ENCODE measurements at regions not wholly inside any gene's neighbourhood (a gene's known extent, or its start where the extent isn't known, plus 50 kb on each side); places are given as distances from the start of the nearest gene placed in this dataset.

- TF ChIP-seq E2F8 (IDR thresholded peaks at IDR 0.05; ENCODE audit: low read depth, partially characterized antibody) (no peak), ASH2L (IDR thresholded peaks at IDR 0.05; ENCODE audit: borderline replicate concordance, low read depth) (no peak)
These were observed 415.4 kb downstream of the TTLL7 start (continued) for GRCh38 chr1:83583351-83584014.

GRCh38 chr1:83581747-83582146, 417.2 kb downstream of the TTLL7 start:
- no peak overlapping the region for H3K9ac ChIP-seq (ENCODE audit: control insufficient read depth, insufficient read depth, low read length)
- no peaks in the 10 kb centered on the region for H3K79me2 ChIP-seq (ENCODE audit: control insufficient read depth, insufficient read depth, low read length)
- WGBS (ENCODE audit: insufficient coverage, insufficient replicate concordance, low lambda C conversion rate, missing lambda C conversion rate), result 41% methylated on average over 7 of the region's 8 CpGs
- intact Hi-C loops (cut with micrococcal nuclease; ENCODE audit: unreplicated experiment), result loop anchor here (10.0 kb wide), 1 partner anchor 807 kb away; no protein-coding TSS in a partner anchor
- ChIA-PET RAD21 (ENCODE audit: unreplicated experiment) (no interaction called here), POLR2A (no interaction called here), CTCF (no interaction called here), SMC1A (ENCODE audit: uncharacterized antibody, unreplicated experiment) (no interaction called here)
- H2AFZ ChIP-seq (ENCODE audit: control insufficient read depth, low read depth, low read length), result no peak overlapping the region
- no peaks in the 10 kb centered on the region for H3K4me1 ChIP-seq (ENCODE audit: control insufficient read depth, insufficient read depth, low read length)
- no peak for FAIRE-seq
- H3K9me3 ChIP-seq (replicated peaks; ENCODE audit: control insufficient read depth, insufficient read depth, low read length), result peaks cover 7% of the 10 kb centered on the region; the same call in 2 of the 3 replicates
- no peak for ATAC-seq
- in situ Hi-C loops (cut with MboI), result no loop called here
- DNase-seq (ENCODE audit: low read depth, low spot score), result no peak
- no peak overlapping the region for H3K4me2 ChIP-seq (ENCODE audit: control insufficient read depth, insufficient read depth)
- BruUV-seq (replicated peaks), result no TSS peak
- H4K20me1 ChIP-seq (ENCODE audit: control insufficient read depth, insufficient read depth), result no peaks in the 10 kb centered on the region
- H3K27ac ChIP-seq (ENCODE audit: control insufficient read depth, insufficient read depth), result no peak overlapping the region
- no peaks in the 10 kb centered on the region for H3K27me3 ChIP-seq (replicated peaks in 1 of 2; ENCODE audit: control insufficient read depth in 2 of 2, insufficient read depth in 2 of 2, low read length in 1 of 2)
- H3K4me3 ChIP-seq, result no peak overlapping the region
- H3K36me3 ChIP-seq (ENCODE audit: control insufficient read depth in 2 of 2, insufficient read depth in 2 of 2, low read length in 1 of 2), result no peaks in the 10 kb centered on the region
- TF ChIP-seq ZZZ3 (IDR thresholded peaks at IDR 0.05; ENCODE audit: control insufficient read depth, insufficient read length, low read depth), result no peak
- TF ChIP-seq E4F1 (IDR thresholded peaks at IDR 0.05; ENCODE audit: borderline replicate concordance, partially characterized antibody), result no peak
- no peak for TF ChIP-seq CHD2 (IDR thresholded peaks at IDR 0.05; ENCODE audit: borderline replicate concordance, low read depth, low read length)
- no peak for TF ChIP-seq BACH1 (IDR thresholded peaks at IDR 0.05; ENCODE audit: borderline replicate concordance)
- TF ChIP-seq SREBF2 (IDR thresholded peaks at IDR 0.05; ENCODE audit: low read length), result no peak
- TF ChIP-seq MYC (IDR thresholded peaks at IDR 0.05; ENCODE audit: insufficient read depth, insufficient read length, insufficient replicate concordance, low read length, severe bottlenecking), result no peak
- no peak for TF ChIP-seq NFYB (IDR thresholded peaks at IDR 0.05; ENCODE audit: insufficient read depth, low read depth, low read length)
- TF ChIP-seq BRCA1 (IDR thresholded peaks at IDR 0.05; ENCODE audit: low read depth, low read length), result no peak
- TF ChIP-seq IKZF2 (IDR thresholded peaks at IDR 0.05), result no peak
- no peak for TF ChIP-seq RBBP5 (conservative IDR thresholded peaks at IDR 0.05)
- no peak for TF ChIP-seq KLF5 (IDR thresholded peaks at IDR 0.05; ENCODE audit: partially characterized antibody)
- TF ChIP-seq BCL11A (IDR thresholded peaks at IDR 0.05; ENCODE audit: low read depth, low read length), result no peak
- no peak for TF ChIP-seq MYB (IDR thresholded peaks at IDR 0.05; ENCODE audit: borderline replicate concordance, low read depth, low read length)
- TF ChIP-seq ETV6 (conservative IDR thresholded peaks at IDR 0.05 in 1 of 2, IDR thresholded peaks at IDR 0.05 in 1 of 2; ENCODE audit: borderline replicate concordance in 1 of 2, low read depth in 1 of 2), result no peak
- TF ChIP-seq POLR2AphosphoS5 (IDR thresholded peaks at IDR 0.05; ENCODE audit: low read length), result no peak
